Small intestine (tissue), 7 donors: ENCODE measurements at regions not wholly inside any gene's neighbourhood (a gene's known extent, or its start where the extent isn't known, plus 50 kb on each side); places are given as distances from the start of the nearest gene placed in this dataset.

Source experiments
- DNase-seq, 2 donors: peaks; one replicate each; pipeline versions ENCODE4 v3.0.0 to v3.0.0-alpha.2; 2013
- FAIRE-seq: peaks from 2 replicates; lab custom pipeline; 2012; peaks lifted over from hg19 to GRCh38; lab: Jason Lieb, UNC
- H3K27ac ChIP-seq, 3 donors: one replicate each; pipeline ENCODE4 v1.5.1; 2013; ENCODE audit warnings: low read length in 2 of 3, mild to moderate bottlenecking in 2 of 3, control low read depth in 1 of 3, inconsistent platforms in 1 of 3, low read depth in 1 of 3, moderate library complexity in 1 of 3
- H3K27me3 ChIP-seq, 3 donors: one replicate each; pipeline ENCODE4 v1.6.1; 2013; ENCODE audit warnings: low read length in 3 of 3, inconsistent platforms in 1 of 3; ENCODE audit not compliant: control insufficient read depth in 3 of 3, insufficient read depth in 3 of 3
- H3K36me3 ChIP-seq, 3 donors: one replicate each; pipeline ENCODE4 v1.6.1; 2013; ENCODE audit warnings: low read length in 3 of 3, inconsistent platforms in 1 of 3, low read depth in 1 of 3, mild to moderate bottlenecking in 1 of 3, moderate library complexity in 1 of 3; ENCODE audit not compliant: control insufficient read depth in 3 of 3, insufficient read depth in 2 of 3
- H3K4me1 ChIP-seq, 3 donors: one replicate each; pipeline ENCODE4 v1.6.1; 2013; ENCODE audit warnings: low read length in 2 of 3, inconsistent platforms in 1 of 3, low read depth in 1 of 3, mild to moderate bottlenecking in 1 of 3, moderate library complexity in 1 of 3; ENCODE audit not compliant: control insufficient read depth in 3 of 3, insufficient read depth in 2 of 3
- H3K4me3 ChIP-seq, 3 donors: one replicate each; pipeline ENCODE4 v1.5.1; 2013; ENCODE audit warnings: low read length in 3 of 3, control low read depth in 1 of 3, inconsistent platforms in 1 of 3, low read depth in 1 of 3, mild to moderate bottlenecking in 1 of 3, moderate library complexity in 1 of 3
- H3K9me3 ChIP-seq, 2 donors: one replicate each; pipeline ENCODE4 v1.6.1; 2013; ENCODE audit warnings: low read depth in 1 of 2, low read length in 1 of 2; ENCODE audit not compliant: control insufficient read depth in 2 of 2, insufficient read depth in 1 of 2
- WGBS, 3 donors: extraction: QIAGEN DNeasy Blood & Tissue Kit; methylation state at CpG; one replicate each; pipeline ENCODE4 v1.1.7; 2013; 5-methylcytosine and 5-hydroxymethylcytosine counted together
- donor health status: healthy with polysubstance abuse.
- donor health status: control.
- donor health status: control.
- donor health status: Bipolar disorder and iron deficiency.
- donor health status: healthy.

- Histone ChIP-seq H3K27ac (no peak overlapping the region), H3K4me1 (no peaks in the 10 kb centered on the region), H3K27me3 (no peaks in the 10 kb centered on the region), H3K9me3 (no peaks in the 10 kb centered on the region), H3K4me3 (no peak overlapping the region), H3K36me3 (no peaks in the 10 kb centered on the region)
- no peak for FAIRE-seq
- WGBS, 3 donors: 55 to 67% (median 60%) methylated on average over 1 of the region's 1 CpG
- no peak for DNase-seq
These were observed 58.5 kb upstream of the METAP2 start for GRCh38 chr12:95415451-95415850.

DNA sequence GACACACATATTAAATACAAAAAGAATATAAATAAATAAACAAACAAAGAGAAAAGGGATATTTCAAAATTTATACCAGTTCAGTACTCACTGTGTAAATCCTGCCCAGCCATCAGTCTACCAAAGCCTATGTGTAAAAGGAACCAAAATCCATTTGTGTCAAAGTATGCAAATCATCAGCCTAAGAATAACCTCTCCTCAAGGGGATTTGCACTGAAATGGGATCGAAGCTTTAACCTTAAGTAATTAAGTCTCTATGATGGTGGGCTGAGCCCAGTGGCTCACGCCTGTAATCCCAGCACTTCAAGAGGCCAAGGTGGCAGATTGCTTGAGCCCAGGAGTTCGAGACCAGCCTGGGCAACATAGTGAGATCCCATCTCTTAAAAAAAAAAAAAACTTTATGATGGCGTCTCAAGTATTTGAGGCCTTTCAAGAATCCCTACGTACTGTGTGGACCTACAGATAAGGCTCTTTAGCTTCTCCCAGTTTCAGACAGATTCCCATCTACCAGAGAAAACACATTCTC, 57.8 kb upstream of the METAP2 start:
- Histone ChIP-seq H3K4me1 (no peaks in the 10 kb centered on the region), H3K36me3 (no peaks in the 10 kb centered on the region), H3K4me3 (no peak overlapping the region), H3K9me3 (no peaks in the 10 kb centered on the region), H3K27ac (no peak overlapping the region), H3K27me3 (no peaks in the 10 kb centered on the region)
- FAIRE-seq (no peak), DNase-seq (no peak)
- 80 to 85% (median 83%) methylated on average over 5 of the region's 5 CpGs for WGBS, 3 donors

DNA sequence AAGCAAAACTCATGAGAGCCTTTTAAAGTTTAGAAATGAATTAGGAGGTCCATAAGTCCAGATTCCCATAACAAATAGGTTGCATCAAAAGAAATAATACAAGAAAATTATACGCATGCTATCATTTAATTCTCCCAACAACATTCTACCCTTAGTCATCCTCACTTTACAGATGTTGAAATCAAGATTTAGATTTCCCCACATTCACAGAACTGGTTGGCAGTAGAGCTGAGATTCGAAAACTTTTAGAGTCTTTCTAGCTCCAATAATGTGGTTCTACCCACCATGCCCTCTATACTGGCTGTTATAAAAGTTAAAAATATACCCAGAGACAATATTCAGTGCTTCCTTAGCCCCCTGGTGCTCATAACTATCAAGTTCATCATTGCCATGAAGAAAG, 56.6 kb upstream of the METAP2 start:
- H3K36me3 ChIP-seq: no peaks in the 10 kb centered on the region
- no peak for FAIRE-seq
- H3K9me3 ChIP-seq: no peaks in the 10 kb centered on the region
- no peak overlapping the region for H3K27ac ChIP-seq
- no peak for DNase-seq
- H3K4me3 ChIP-seq: no peak overlapping the region
- 84 to 91% (median 91%) methylated on average over 2 of the region's 2 CpGs for WGBS, 3 donors
- no peaks in the 10 kb centered on the region for H3K4me1 ChIP-seq
- no peaks in the 10 kb centered on the region for H3K27me3 ChIP-seq

DNA sequence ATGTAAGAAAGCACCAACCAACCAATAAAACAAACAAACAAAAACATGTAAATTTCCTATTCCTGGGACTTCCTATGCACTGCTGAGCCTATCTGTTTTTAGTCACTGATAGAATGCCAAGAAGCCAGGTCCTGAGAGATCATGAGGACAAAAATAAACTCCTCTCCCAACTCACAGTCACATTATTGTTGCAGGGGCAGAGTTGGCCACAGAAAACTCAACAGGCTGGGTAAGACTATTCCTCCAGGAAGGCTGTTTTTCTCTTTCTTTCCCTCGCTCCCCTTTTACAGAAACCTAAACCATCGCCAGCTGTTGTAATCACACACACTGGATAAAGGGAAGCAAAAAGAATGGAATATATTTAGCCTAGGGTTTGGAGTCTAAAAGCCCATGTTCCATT, 55.8 kb upstream of the METAP2 start:
- Histone ChIP-seq H3K9me3 (no peaks in the 10 kb centered on the region), H3K27me3 (no peaks in the 10 kb centered on the region), H3K4me3 (no peak overlapping the region), H3K36me3 (no peaks in the 10 kb centered on the region), H3K27ac (no peak overlapping the region), H3K4me1 (no peaks in the 10 kb centered on the region)
- DNase-seq (no peak), FAIRE-seq (no peak)
- WGBS, 3 donors: 79 to 95% (median 92%) methylated on average over 2 of the region's 2 CpGs
